ENCODE measurements at regions not wholly inside any gene's neighbourhood (a gene's known extent, or its start where the extent isn't known, plus 50 kb on each side); places are given as distances from the start of the nearest gene placed in this dataset.

DNA sequence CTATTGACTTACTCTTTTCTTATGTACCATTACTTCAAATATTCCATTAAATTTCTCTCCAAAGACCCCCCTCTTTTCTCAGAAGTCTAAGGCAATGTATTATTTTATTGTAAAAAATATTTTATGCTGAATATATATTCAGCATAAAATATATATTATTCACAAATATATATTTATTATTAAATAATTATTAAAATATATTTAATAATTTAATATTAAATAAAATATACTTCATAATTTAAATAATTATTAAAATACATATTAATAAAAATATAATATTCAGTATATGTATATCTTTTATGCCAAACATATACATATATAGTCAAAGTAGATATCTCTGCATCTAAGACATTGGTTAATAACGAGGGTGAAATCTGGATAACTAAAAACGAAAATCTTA is 418.4 kb downstream of the GASK1B start:
- TF ChIP-seq, protein P1, sequence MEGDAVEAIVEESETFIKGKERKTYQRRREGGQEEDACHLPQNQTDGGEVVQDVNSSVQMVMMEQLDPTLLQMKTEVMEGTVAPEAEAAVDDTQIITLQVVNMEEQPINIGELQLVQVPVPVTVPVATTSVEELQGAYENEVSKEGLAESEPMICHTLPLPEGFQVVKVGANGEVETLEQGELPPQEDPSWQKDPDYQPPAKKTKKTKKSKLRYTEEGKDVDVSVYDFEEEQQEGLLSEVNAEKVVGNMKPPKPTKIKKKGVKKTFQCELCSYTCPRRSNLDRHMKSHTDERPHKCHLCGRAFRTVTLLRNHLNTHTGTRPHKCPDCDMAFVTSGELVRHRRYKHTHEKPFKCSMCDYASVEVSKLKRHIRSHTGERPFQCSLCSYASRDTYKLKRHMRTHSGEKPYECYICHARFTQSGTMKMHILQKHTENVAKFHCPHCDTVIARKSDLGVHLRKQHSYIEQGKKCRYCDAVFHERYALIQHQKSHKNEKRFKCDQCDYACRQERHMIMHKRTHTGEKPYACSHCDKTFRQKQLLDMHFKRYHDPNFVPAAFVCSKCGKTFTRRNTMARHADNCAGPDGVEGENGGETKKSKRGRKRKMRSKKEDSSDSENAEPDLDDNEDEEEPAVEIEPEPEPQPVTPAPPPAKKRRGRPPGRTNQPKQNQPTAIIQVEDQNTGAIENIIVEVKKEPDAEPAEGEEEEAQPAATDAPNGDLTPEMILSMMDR (conservative IDR thresholded peaks at IDR 0.05; ENCODE audit: low read depth in 2 of 2), result no peak
- no peak for TF ChIP-seq ZNF114 (CRISPR knock-in tag; IDR thresholded peaks at IDR 0.05)
- no peak for TF ChIP-seq POLR2AphosphoS5 (IDR thresholded peaks at IDR 0.05; ENCODE audit: low read depth)
- TF ChIP-seq EZH2 (IDR thresholded peaks at IDR 0.05; ENCODE audit: low read depth, unreplicated experiment), result no peak
- TF ChIP-seq, protein P2, sequence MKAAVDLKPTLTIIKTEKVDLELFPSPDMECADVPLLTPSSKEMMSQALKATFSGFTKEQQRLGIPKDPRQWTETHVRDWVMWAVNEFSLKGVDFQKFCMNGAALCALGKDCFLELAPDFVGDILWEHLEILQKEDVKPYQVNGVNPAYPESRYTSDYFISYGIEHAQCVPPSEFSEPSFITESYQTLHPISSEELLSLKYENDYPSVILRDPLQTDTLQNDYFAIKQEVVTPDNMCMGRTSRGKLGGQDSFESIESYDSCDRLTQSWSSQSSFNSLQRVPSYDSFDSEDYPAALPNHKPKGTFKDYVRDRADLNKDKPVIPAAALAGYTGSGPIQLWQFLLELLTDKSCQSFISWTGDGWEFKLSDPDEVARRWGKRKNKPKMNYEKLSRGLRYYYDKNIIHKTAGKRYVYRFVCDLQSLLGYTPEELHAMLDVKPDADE (IDR thresholded peaks at IDR 0.05), result no peak
- TF ChIP-seq, protein P3, sequence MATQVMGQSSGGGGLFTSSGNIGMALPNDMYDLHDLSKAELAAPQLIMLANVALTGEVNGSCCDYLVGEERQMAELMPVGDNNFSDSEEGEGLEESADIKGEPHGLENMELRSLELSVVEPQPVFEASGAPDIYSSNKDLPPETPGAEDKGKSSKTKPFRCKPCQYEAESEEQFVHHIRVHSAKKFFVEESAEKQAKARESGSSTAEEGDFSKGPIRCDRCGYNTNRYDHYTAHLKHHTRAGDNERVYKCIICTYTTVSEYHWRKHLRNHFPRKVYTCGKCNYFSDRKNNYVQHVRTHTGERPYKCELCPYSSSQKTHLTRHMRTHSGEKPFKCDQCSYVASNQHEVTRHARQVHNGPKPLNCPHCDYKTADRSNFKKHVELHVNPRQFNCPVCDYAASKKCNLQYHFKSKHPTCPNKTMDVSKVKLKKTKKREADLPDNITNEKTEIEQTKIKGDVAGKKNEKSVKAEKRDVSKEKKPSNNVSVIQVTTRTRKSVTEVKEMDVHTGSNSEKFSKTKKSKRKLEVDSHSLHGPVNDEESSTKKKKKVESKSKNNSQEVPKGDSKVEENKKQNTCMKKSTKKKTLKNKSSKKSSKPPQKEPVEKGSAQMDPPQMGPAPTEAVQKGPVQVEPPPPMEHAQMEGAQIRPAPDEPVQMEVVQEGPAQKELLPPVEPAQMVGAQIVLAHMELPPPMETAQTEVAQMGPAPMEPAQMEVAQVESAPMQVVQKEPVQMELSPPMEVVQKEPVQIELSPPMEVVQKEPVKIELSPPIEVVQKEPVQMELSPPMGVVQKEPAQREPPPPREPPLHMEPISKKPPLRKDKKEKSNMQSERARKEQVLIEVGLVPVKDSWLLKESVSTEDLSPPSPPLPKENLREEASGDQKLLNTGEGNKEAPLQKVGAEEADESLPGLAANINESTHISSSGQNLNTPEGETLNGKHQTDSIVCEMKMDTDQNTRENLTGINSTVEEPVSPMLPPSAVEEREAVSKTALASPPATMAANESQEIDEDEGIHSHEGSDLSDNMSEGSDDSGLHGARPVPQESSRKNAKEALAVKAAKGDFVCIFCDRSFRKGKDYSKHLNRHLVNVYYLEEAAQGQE (IDR thresholded peaks at IDR 0.05; ENCODE audit: unreplicated experiment), result no peak
- no peak for TF ChIP-seq JUNB (IDR thresholded peaks at IDR 0.05; ENCODE audit: unreplicated experiment)
